ENCODE measurements at regions not wholly inside any gene's neighbourhood (a gene's known extent, or its start where the extent isn't known, plus 50 kb on each side); places are given as distances from the start of the nearest gene placed in this dataset.

- no peak overlapping the region for H3K27ac Mint-ChIP-seq
- no peak overlapping the region for H3K4me3 Mint-ChIP-seq
- H3K4me1 Mint-ChIP-seq (ENCODE audit: low read depth) = no peaks in the 10 kb centered on the region
- no peak for DNase-seq (ENCODE audit: low spot score)
- H3K36me3 Mint-ChIP-seq (ENCODE audit: low read depth) = no peaks in the 10 kb centered on the region
- no peaks in the 10 kb centered on the region for H3K9me3 Mint-ChIP-seq
- intact Hi-C loops (cut with micrococcal nuclease) = no loop called here
- H3K27me3 Mint-ChIP-seq (ENCODE audit: insufficient read depth) = no peaks in the 10 kb centered on the region
Measured at GRCh38 chr3:72698154-72698917, 149.9 kb downstream of the SHQ1 start.

GRCh38 chr3:72697717-72698116 is 150.5 kb downstream of the SHQ1 start:
- Mint-ChIP-seq H3K9me3 (no peaks in the 10 kb centered on the region), H3K27ac (no peak overlapping the region), H3K27me3 (ENCODE audit: insufficient read depth) (no peaks in the 10 kb centered on the region), H3K4me1 (ENCODE audit: low read depth) (no peaks in the 10 kb centered on the region), H3K36me3 (ENCODE audit: low read depth) (no peaks in the 10 kb centered on the region), H3K4me3 (no peak overlapping the region)
- intact Hi-C loops (cut with micrococcal nuclease) = no loop called here
- no peak for DNase-seq (ENCODE audit: low spot score)

- no peaks in the 10 kb centered on the region for H3K4me1 Mint-ChIP-seq (ENCODE audit: low read depth)
- DNase-seq (ENCODE audit: low spot score) = no peak
- no peaks in the 10 kb centered on the region for H3K9me3 Mint-ChIP-seq
- intact Hi-C loops (cut with micrococcal nuclease) = no loop called here
- H3K36me3 Mint-ChIP-seq (ENCODE audit: low read depth) = no peaks in the 10 kb centered on the region
- H3K27me3 Mint-ChIP-seq (ENCODE audit: insufficient read depth) = no peaks in the 10 kb centered on the region
- H3K27ac Mint-ChIP-seq = no peak overlapping the region
- H3K4me3 Mint-ChIP-seq = no peak overlapping the region
Measured at GRCh38 chr3:72696815-72697214, 151.4 kb downstream of the SHQ1 start.

- intact Hi-C loops (cut with micrococcal nuclease) = no loop called here
- H3K27me3 Mint-ChIP-seq (ENCODE audit: insufficient read depth) = no peaks in the 10 kb centered on the region
- no peaks in the 10 kb centered on the region for H3K9me3 Mint-ChIP-seq
- DNase-seq (ENCODE audit: low spot score) = no peak
- no peak overlapping the region for H3K27ac Mint-ChIP-seq
- H3K36me3 Mint-ChIP-seq (ENCODE audit: low read depth) = no peaks in the 10 kb centered on the region
- H3K4me1 Mint-ChIP-seq (ENCODE audit: low read depth) = no peaks in the 10 kb centered on the region
- no peak overlapping the region for H3K4me3 Mint-ChIP-seq
Measured at GRCh38 chr3:72694398-72694797, 153.8 kb downstream of the SHQ1 start.

- no peaks in the 10 kb centered on the region for H3K9me3 Mint-ChIP-seq
- H3K36me3 Mint-ChIP-seq (ENCODE audit: low read depth) = no peaks in the 10 kb centered on the region
- intact Hi-C loops (cut with micrococcal nuclease) = no loop called here
- no peaks in the 10 kb centered on the region for H3K27me3 Mint-ChIP-seq (ENCODE audit: insufficient read depth)
- no peaks in the 10 kb centered on the region for H3K4me1 Mint-ChIP-seq (ENCODE audit: low read depth)
- H3K4me3 Mint-ChIP-seq = no peak overlapping the region
- no peak overlapping the region for H3K27ac Mint-ChIP-seq
- DNase-seq (ENCODE audit: low spot score) = no peak
Measured at GRCh38 chr3:72692990-72693389, 155.3 kb downstream of the SHQ1 start.

GRCh38 chr3:72690629-72691028 is 157.6 kb downstream of the SHQ1 start:
- Mint-ChIP-seq H3K4me3 (no peak overlapping the region), H3K36me3 (ENCODE audit: low read depth) (no peaks in the 10 kb centered on the region), H3K4me1 (ENCODE audit: low read depth) (no peaks in the 10 kb centered on the region), H3K27me3 (ENCODE audit: insufficient read depth) (no peaks in the 10 kb centered on the region), H3K9me3 (no peaks in the 10 kb centered on the region), H3K27ac (no peak overlapping the region)
- intact Hi-C loops (cut with micrococcal nuclease) = no loop called here
- no peak for DNase-seq (ENCODE audit: low spot score)

- Mint-ChIP-seq H3K4me3 (no peak overlapping the region), H3K27ac (no peak overlapping the region), H3K4me1 (ENCODE audit: low read depth) (peaks cover 28% of the 10 kb centered on the region), H3K27me3 (ENCODE audit: insufficient read depth) (peaks cover 4% of the 10 kb centered on the region), H3K9me3 (peaks cover 6% of the 10 kb centered on the region), H3K36me3 (ENCODE audit: low read depth) (no peaks in the 10 kb centered on the region)
- no peak for DNase-seq (ENCODE audit: low spot score)
- intact Hi-C loops (cut with micrococcal nuclease) = no loop called here
Measured at GRCh38 chr3:72682936-72683452, 165.3 kb downstream of the SHQ1 start.

- H3K9me3 Mint-ChIP-seq = peaks cover 6% of the 10 kb centered on the region
Measured at GRCh38 chr3:72681598-72681997, 166.6 kb downstream of the SHQ1 start.

GRCh38 chr3:72680766-72681165 is 167.5 kb downstream of the SHQ1 start:
- H3K4me3 Mint-ChIP-seq = no peak overlapping the region
- peak overlapping the region; percentile 54 for H3K27ac Mint-ChIP-seq
- H3K4me1 Mint-ChIP-seq (ENCODE audit: low read depth) = peaks cover 28% of the 10 kb centered on the region
- H3K9me3 Mint-ChIP-seq = peaks cover 6% of the 10 kb centered on the region
- no peaks in the 10 kb centered on the region for H3K36me3 Mint-ChIP-seq (ENCODE audit: low read depth)
- intact Hi-C loops (cut with micrococcal nuclease) = no loop called here
- DNase-seq (ENCODE audit: low spot score) = no peak
- H3K27me3 Mint-ChIP-seq (ENCODE audit: insufficient read depth) = peaks cover 4% of the 10 kb centered on the region

More at GRCh38 chr3:72681598-72681997, 166.6 kb downstream of the SHQ1 start:
- Mint-ChIP-seq H3K4me3 (no peak overlapping the region), H3K27me3 (ENCODE audit: insufficient read depth) (peaks cover 4% of the 10 kb centered on the region), H3K36me3 (ENCODE audit: low read depth) (no peaks in the 10 kb centered on the region), H3K27ac (no peak overlapping the region), H3K4me1 (ENCODE audit: low read depth) (peaks cover 28% of the 10 kb centered on the region)
- no peak for DNase-seq (ENCODE audit: low spot score)
- intact Hi-C loops (cut with micrococcal nuclease) = no loop called here

- H3K27ac Mint-ChIP-seq = no peak overlapping the region
- H3K27me3 Mint-ChIP-seq (ENCODE audit: insufficient read depth) = peaks cover 4% of the 10 kb centered on the region
- peaks cover 28% of the 10 kb centered on the region for H3K4me1 Mint-ChIP-seq (ENCODE audit: low read depth)
- intact Hi-C loops (cut with micrococcal nuclease) = no loop called here
- H3K9me3 Mint-ChIP-seq = peaks cover 6% of the 10 kb centered on the region
- no peak overlapping the region for H3K4me3 Mint-ChIP-seq
- H3K36me3 Mint-ChIP-seq (ENCODE audit: low read depth) = no peaks in the 10 kb centered on the region
- no peak for DNase-seq (ENCODE audit: low spot score)
Measured at GRCh38 chr3:72679540-72680198, 168.6 kb downstream of the SHQ1 start.

- H3K4me1 Mint-ChIP-seq (ENCODE audit: low read depth) = peaks cover 28% of the 10 kb centered on the region
- DNase-seq (ENCODE audit: low spot score) = no peak
- no peaks in the 10 kb centered on the region for H3K36me3 Mint-ChIP-seq (ENCODE audit: low read depth)
- intact Hi-C loops (cut with micrococcal nuclease) = no loop called here
- H3K27ac Mint-ChIP-seq = peak overlapping the region; percentile 1
- H3K4me3 Mint-ChIP-seq = no peak overlapping the region
- peaks cover 4% of the 10 kb centered on the region for H3K27me3 Mint-ChIP-seq (ENCODE audit: insufficient read depth)
- peaks cover 6% of the 10 kb centered on the region for H3K9me3 Mint-ChIP-seq
Measured at GRCh38 chr3:72678867-72679266, 169.4 kb downstream of the SHQ1 start.

- H3K9me3 Mint-ChIP-seq = peaks cover 6% of the 10 kb centered on the region
- no peak for DNase-seq (ENCODE audit: low spot score)
- intact Hi-C loops (cut with micrococcal nuclease) = no loop called here
- H3K27ac Mint-ChIP-seq = no peak overlapping the region
- H3K4me3 Mint-ChIP-seq = no peak overlapping the region
- peaks cover 28% of the 10 kb centered on the region for H3K4me1 Mint-ChIP-seq (ENCODE audit: low read depth)
- H3K27me3 Mint-ChIP-seq (ENCODE audit: insufficient read depth) = peaks cover 4% of the 10 kb centered on the region
- no peaks in the 10 kb centered on the region for H3K36me3 Mint-ChIP-seq (ENCODE audit: low read depth)
Measured at GRCh38 chr3:72678380-72678779, 169.9 kb downstream of the SHQ1 start.

- Mint-ChIP-seq H3K27me3 (ENCODE audit: insufficient read depth) (peaks cover 2% of the 10 kb centered on the region), H3K36me3 (ENCODE audit: low read depth) (no peaks in the 10 kb centered on the region), H3K4me1 (ENCODE audit: low read depth) (peaks cover 18% of the 10 kb centered on the region), H3K27ac (no peak overlapping the region), H3K4me3 (no peak overlapping the region), H3K9me3 (no peaks in the 10 kb centered on the region)
- DNase-seq (ENCODE audit: low spot score) = no peak
- intact Hi-C loops (cut with micrococcal nuclease) = no loop called here
Measured at GRCh38 chr3:72675243-72675642, 173.0 kb downstream of the SHQ1 start.

All from activated T-helper 1 cell treated with anti-CD3 and anti-CD28 coated beads, Interleukin-12 subunit alpha, Interleukin-12 subunit beta, Interleukin-2, Interleukin-4 antibody, amounts not matched to agents 30 ng/mL and 10 ng/mL and 1 ng/mL, durations not matched to agents 14 hours and 24 hours and 36 hours (primary cell).